ENCODE measurements at regions not wholly inside any gene's neighbourhood (a gene's known extent, or its start where the extent isn't known, plus 50 kb on each side); places are given as distances from the start of the nearest gene placed in this dataset.

- no peak for TF ChIP-seq CTCF (IDR thresholded peaks at IDR 0.05)
- TF ChIP-seq EZH2phosphoT487 (IDR thresholded peaks at IDR 0.05): no peak
- TF ChIP-seq EZH2 (IDR thresholded peaks at IDR 0.05): no peak
Observed at GRCh38 chr5:125551246-125551645, 804.8 kb upstream of the ZNF608 start.
